ENCODE measurements at regions not wholly inside any gene's neighbourhood (a gene's known extent, or its start where the extent isn't known, plus 50 kb on each side); places are given as distances from the start of the nearest gene placed in this dataset.

DNA sequence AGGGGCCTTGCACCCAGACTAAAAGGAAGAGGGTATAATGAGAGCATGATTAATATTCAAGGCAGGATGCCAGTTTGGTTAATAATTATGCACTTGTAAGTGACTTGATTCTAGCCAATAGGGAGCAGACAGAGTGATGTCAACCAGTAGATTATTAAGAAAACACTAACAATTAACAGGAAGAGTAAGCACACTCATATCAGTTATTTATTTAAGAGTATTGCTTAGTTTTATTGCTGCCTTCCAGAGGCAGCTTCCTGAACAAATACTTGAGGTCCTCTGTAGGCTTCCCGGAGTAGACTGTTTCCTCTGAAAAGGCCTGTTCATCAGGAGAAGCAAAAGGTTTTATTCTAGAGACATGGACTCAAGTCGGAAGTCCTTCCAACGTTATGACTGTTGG lies 129.1 kb upstream of the AFF2 start:
- DNase-seq = no peak

DNA sequence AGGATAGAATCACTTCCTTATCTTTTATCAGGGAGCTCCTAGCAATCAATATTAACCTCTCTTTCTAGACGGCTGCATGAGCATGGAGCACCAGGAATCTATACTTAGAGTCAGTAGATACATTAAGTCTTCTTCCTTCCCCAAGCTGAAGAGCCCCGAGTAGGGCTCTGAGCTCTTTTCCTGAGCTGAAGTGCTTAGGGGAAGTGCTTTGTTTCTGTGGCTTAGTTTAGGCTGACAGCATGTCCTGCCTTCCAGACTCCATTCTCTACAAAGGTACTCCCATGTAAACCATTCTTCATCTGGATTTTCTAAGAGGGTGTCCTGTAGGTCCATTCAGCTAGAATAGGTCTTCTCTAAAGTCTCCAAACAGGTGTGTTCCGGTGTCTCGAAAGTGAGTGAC lies 127.5 kb upstream of the AFF2 start:
- DNase-seq = no peak

DNA sequence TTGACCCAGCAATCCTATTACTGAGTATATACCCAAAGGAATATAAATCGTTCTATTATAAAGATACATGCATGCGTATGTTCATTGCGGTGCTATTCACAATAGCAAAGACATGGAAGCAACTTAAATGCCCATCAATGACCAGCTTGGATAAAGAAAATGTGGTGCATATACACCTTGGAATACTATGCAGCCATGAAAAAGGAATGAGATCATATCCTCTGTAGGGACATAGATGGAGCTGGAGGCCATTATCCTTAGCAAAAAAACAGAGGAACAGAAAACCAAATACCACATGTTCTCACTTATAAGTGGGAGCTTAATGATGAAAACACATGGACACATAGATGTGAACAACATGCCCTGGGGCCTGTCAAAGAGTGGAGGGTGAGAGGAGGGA lies 124.1 kb upstream of the AFF2 start:
- DNase-seq = no peak

DNA sequence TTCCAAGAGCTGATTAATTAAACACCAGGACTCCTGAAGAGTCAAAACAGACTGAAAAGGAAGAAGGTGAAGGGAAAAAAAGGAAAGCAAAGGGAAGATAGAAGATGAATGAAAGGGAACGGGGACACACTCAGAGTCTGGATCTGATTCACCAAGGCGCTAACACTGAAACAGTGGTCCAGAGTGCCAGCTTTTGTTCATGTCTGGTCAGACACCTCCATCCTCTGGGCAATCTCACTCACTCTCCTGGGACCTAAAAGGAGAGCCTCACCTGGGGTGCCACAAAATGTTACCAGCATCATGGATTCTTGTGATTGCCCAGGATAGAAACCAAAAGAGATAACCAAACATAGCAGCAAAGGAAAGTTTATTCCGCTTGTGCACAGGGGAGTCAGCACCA lies 120.3 kb upstream of the AFF2 start:
- no peak for DNase-seq

DNA sequence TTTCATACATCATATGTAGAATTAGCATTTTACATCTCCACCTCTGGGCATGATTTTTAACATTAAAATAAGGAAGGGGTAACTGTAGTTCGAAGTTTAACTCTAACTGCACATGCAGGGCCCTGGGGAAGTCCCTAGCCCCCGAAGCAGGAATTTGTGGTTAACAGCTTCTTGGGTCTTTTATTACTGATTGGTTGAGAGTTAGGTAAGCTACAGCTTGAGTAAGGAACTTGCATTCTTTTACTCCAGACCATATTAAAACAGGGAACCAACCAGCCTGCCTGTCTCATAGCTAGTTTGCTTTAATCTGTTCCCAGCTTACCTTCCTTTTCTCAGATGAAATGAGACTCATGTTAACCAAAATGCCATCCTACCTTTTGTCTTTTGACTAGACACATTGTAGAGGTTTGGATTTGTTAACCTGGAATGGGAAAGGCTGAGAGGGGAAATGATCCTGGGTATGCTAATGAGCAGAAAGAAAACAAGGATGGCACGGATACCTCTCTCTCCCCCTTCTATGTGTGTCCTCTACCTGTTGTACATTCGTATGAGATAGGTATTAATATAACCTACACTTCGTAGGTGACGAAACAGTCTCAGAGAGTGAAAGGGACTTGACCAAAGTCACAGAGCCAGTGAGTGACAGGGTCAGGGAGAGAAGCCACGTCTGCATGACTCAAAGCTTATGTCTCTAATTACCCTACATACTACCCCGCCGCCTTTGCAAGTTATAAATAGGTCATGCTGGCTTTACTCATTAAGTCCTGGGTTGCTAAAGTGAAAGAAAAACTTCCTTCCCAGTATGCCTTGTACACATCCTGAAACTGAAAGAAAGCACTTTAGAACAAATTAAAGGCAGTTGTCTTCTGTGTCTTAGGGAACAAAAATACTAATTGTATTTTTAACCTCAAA lies 119.5 kb upstream of the AFF2 start:
- peak; percentile 33 for DNase-seq

DNA sequence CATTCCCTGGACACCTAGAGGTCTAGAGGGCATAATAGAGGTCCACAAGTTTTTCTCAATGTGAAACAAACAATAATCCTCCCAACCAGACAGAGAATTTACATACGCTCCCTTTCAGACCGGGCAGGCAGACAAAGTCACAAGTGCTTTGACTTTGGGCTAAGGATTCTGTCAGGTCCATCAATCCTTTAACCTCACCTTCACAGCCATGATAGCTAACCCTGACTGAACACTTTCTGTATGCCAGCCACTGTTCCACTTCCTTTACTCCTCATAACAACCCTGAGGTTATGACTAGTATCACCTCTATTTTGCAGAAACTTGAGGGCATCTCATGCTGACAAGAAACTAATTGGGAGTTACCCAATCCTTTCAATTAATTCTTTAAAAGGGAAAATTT lies 118.8 kb upstream of the AFF2 start:
- no peak for DNase-seq

DNA sequence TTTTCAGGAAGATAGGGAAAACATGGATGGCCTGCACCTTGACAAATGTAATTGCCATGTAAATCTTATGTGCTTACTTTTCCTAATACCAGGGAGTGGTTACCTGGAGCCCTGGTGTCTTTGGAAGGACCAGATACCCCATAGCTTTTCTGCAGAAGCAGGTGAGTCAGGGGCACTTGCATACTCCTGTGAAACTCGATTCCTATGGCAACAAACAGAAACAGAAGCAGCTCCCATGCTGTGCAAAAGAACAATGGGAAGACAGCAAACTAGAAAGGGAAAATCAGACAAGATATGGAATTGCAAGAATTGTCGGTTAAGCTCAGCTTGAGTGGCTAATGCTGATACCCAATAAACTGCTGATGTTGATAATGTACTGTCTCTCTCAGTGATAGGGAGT lies 117.4 kb upstream of the AFF2 start:
- no peak for DNase-seq

DNA sequence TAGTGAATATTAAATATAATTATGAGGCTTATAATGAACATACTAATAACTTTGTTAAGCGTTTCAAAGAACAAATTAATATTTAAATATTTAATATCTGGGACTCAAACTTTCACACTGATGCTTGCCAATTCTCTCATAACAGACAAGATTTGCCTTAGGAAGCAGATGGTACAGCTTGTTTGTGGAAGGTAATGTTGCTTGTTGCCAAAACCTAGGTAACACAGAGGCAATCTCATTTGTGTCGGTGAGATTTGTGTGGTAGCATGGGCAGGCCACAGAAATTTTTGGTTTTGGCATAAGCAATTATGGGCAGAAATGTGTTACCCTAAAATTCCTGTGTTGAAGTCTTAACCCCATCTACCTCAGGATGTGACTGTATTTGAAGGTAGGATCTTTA lies 114.9 kb upstream of the AFF2 start:
- no peak for DNase-seq

DNA sequence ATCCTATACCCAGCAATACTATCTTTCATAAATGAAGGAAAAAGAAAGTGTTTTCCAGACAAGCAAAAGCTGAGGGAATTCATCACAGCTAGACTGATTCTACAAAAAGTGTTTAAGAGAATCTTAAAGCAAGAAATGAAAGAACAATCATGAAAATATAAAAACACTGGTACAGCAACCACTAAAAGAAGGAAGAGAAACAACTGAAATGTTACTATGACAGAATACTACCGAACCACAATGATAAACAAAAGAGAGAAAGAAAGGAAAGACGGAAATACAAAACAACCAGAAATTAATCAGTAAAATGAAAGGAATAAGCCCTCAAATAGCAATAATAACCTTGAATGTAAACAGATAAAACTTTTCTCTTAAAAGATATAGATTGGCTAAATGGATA lies 110.8 kb upstream of the AFF2 start:
- DNase-seq = no peak

DNA sequence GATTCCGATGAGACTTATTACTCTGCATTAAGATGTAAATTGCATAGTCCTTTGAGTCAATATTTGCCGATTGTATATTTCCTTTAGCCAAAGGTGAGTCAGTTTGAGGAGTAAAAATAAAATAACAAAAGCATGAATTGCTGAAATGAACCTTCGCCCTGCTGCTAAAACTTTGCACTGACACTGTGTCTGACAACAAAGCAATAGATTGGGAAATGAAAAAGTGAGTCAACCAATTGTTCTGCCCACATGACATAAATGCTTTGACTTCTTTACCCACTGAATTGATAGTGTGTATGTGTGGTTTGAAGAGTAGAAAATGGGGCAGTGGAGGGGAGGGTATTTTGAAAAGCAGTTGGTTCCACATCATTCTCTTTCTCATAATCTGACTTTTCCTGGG lies 88.4 kb upstream of the AFF2 start:
- no peak for DNase-seq

DNA sequence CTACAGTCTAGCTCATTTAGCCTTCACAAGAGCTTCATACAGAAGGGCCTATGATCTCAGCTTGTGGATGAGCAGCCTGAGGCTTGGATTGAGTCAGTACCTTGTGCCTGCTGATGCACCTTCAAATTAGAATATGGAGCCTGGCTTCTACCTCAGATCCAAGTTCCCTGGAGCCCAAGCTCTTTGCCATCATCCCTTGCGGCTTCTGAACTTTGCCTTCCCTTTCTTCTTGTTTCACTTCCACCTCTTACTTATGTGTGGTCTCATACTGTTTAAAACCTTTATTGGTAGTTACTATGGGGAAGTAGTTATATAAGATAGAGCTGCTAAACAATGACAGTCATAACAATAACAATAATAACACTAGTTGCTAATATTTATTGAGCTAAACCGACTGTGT lies 84.3 kb upstream of the AFF2 start:
- no peak for DNase-seq

DNA sequence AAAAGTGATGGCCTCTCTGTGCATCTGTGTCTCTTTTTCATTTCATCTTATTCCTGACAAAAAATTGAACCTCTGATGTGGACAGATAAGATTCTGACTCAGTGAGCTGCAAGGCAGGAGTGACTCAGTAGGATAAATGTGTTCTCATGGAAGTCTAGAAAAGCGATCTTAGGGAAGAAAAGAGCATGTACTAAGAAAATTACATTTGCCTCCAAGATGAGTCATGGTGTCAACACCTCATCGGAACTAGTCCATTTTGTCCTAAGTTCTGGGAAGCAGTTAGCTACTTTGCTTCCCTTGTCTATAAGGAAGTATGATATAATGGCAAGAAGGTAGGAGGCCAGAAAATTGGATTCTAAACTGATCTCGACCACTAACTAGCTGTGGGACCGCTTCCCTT lies 83.5 kb upstream of the AFF2 start:
- no peak for DNase-seq

DNA sequence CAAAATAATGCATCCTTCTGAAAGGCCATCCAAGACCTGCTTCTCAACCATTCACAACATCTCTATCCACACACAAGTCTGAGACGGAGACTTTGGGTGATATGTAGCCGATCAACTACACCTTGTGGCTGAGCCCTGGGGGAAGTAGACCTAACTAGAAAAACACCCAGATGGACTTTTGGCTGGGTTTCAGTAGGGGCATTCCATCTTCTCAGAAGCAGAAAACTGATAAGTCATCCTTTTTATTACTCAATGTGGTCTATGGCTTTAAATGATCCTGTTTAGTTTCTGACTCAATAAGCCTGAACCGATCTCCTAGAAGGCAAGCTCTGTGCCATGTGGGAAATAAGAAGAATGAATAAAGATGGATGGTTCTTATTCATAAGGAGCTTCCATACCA lies 82.5 kb upstream of the AFF2 start:
- DNase-seq = no peak

DNA sequence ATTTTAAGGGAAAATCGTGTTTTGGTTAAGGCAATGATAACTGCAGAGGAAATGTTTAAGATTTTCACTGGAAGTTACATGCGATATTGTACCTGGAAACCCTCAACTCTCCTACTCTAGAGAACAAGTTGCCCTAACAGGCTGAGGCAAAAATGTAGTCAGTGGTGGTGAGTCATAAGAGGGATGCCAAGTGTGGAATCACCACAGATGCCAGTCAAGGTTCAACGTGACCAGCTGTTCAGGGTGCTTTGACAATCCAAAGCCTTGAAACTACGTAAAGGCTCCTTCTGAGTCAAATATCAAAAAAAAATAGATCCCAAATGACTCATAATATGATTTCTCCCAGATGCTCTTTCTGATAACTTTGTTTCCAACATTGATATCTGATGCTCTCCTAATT lies 77.9 kb upstream of the AFF2 start:
- DNase-seq = no peak

DNA sequence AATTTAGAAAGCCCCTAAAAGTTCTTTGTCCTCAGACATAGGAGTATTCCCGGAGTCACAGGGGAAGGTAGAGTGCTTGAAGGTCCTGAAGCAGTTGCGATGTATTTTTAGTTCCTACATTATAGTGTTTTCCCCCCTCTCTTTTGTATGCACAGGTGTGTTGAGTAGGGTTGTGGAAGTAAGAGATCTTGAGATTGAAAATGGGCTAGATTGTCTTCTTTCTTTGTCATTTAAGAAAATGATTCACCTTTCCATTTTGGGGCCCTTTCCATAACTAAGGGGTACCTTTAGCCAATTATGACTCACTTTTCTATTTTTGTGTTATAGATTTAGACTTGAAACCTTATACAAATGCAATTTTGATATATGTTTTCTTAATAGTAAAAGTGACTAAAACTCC lies 75.8 kb upstream of the AFF2 start:
- no peak for DNase-seq

DNA sequence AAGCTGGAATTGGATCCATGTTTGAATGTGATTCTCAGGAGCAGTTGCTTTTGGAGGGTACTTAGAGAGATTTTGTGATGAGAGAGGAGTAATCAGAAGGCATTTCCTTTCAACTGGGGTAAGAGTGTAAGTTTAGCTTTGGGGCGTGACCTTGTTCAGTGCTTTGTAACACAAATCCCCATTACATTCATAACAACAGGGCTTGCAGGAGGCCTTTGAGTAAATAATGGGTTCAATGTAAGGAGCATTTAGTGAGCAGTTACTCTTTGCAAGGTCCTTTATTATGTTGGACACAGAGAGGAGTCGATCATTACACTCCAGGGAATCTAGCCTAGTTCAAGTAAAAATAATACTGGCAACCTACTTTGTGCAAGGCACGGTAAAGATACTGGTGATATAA lies 74.0 kb upstream of the AFF2 start:
- DNase-seq = no peak

DNA sequence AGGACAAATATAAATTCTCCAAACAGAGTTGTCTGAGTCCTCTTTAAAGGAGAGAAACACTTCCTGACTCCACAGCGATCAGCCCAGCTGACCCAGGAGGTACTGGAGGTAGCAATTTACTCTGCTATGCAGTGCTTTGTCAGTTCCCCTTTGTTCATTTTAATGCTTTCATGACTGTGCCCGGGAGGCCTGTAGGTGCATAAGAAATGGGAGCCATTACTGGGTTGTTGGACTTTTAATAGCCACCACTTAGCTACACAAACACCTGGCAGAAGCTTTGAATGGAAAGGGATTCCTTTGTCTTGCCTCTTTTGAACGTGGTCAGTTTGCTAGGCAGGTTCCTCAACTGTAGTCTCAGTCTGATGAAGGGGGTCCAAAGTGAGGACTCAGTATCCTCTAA lies 59.0 kb upstream of the AFF2 start:
- DNase-seq = no peak

DNA sequence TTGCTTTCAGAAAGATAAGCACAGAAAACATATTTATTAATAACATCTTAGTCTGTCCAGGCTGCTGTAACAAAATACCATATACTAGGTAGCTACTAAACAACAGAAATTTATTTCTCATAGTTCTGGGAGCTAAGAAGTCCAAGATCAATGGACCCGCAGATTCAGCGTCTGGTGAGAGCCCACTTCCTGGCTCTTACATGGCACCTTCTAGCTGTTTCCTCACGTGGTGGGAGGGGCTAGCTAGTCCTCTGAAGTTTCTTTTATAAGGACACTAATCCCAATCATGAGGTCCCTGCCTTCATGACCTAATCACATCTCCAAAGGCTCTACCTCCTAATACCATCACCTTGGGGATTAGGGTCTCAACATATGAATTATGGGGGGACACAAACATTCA lies 57.2 kb upstream of the AFF2 start:
- no peak for DNase-seq

DNA sequence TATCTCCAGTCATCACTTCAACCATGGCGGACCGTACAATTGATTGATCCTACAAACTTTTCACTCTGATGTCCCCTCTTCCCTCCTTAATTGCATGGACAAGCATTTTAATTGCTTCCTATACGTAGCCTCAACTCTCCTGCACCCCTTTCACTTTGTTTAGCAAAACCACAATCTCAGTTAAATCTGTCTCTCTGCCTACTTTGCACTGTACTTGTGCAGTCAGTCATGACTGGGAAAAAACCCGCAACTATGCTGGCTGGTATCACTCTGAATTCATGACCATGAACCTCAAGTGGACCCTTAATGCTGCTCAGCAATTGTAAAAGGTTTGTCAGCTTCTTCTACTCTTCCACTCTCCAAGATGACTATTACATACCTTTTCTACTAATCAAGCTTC lies 51.7 kb upstream of the AFF2 start:
- DNase-seq = no peak
